ENCODE measurements at regions not wholly inside any gene's neighbourhood (a gene's known extent, or its start where the extent isn't known, plus 50 kb on each side); places are given as distances from the start of the nearest gene placed in this dataset.

GRCh38 chr9:16045651-16046280 lies 492.9 kb downstream of the CCDC171 start:
- no peak overlapping the region for H3K4me3 Mint-ChIP-seq
- H3K9me3 Mint-ChIP-seq, result no peaks in the 10 kb centered on the region
- Histone ChIP-seq H3K9ac (ENCODE audit: extremely low read depth, low read length, poor library complexity, severe bottlenecking) (no peak overlapping the region), H3K27me3 (ENCODE audit: control insufficient read depth, insufficient read depth, low read length, poor library complexity, severe bottlenecking) (no peaks in the 10 kb centered on the region), H3K9me3 (ENCODE audit: control insufficient read depth, low read length) (no peaks in the 10 kb centered on the region), H3K27ac (ENCODE audit: low read depth, low read length) (no peak overlapping the region), H3K36me3 (ENCODE audit: control insufficient read depth, insufficient read depth, low read length) (no peaks in the 10 kb centered on the region), H3K4me1 (ENCODE audit: control insufficient read depth, insufficient read depth, low read length) (peaks cover 4% of the 10 kb centered on the region), H3K4me3 (ENCODE audit: low read length) (no peak overlapping the region)
- WGBS, 2 experiments (ENCODE audit: insufficient coverage in 1 of 2, insufficient read length in 1 of 2), result 98 to 100% methylated on average over 2 of the region's 2 CpGs
- peaks cover 14% of the 10 kb centered on the region for H3K4me1 Mint-ChIP-seq
- no peaks in the 10 kb centered on the region for H3K36me3 Mint-ChIP-seq (ENCODE audit: low read depth)
- DNase-seq, result no peak
- peaks cover 11% of the 10 kb centered on the region for H3K27me3 Mint-ChIP-seq (ENCODE audit: insufficient read depth)
- no peak for TF ChIP-seq CTCF (conservative IDR thresholded peaks at IDR 0.05)
- H3K27ac Mint-ChIP-seq, result no peak overlapping the region

GRCh38 chr9:16046713-16047112 lies 493.9 kb downstream of the CCDC171 start:
- no peaks in the 10 kb centered on the region for H3K4me1 ChIP-seq (ENCODE audit: control insufficient read depth, insufficient read depth, low read length)
- no peaks in the 10 kb centered on the region for H3K9me3 Mint-ChIP-seq
- 65 to 74% methylated on average over 4 to 5 of the region's 5 CpGs for WGBS, 2 experiments (ENCODE audit: insufficient coverage in 1 of 2, insufficient read length in 1 of 2)
- H3K27ac Mint-ChIP-seq, result no peak overlapping the region
- H3K27me3 Mint-ChIP-seq (ENCODE audit: insufficient read depth), result peaks cover 11% of the 10 kb centered on the region
- peaks cover 13% of the 10 kb centered on the region for H3K4me1 Mint-ChIP-seq
- no peaks in the 10 kb centered on the region for H3K27me3 ChIP-seq (ENCODE audit: control insufficient read depth, insufficient read depth, low read length, poor library complexity, severe bottlenecking)
- no peak overlapping the region for H3K27ac ChIP-seq (ENCODE audit: low read depth, low read length)
- H3K4me3 Mint-ChIP-seq, result no peak overlapping the region
- no peak overlapping the region for H3K9ac ChIP-seq (ENCODE audit: extremely low read depth, low read length, poor library complexity, severe bottlenecking)
- no peak for TF ChIP-seq CTCF (conservative IDR thresholded peaks at IDR 0.05)
- H3K9me3 ChIP-seq (ENCODE audit: control insufficient read depth, low read length), result no peaks in the 10 kb centered on the region
- H3K36me3 Mint-ChIP-seq (ENCODE audit: low read depth), result no peaks in the 10 kb centered on the region
- peak; percentile 5 for DNase-seq
- no peaks in the 10 kb centered on the region for H3K36me3 ChIP-seq (ENCODE audit: control insufficient read depth, insufficient read depth, low read length)
- H3K4me3 ChIP-seq (ENCODE audit: low read length), result no peak overlapping the region

- DNase-seq, result peak; percentile 18
- Histone ChIP-seq H3K9me3 (ENCODE audit: control insufficient read depth, low read length) (no peaks in the 10 kb centered on the region), H3K27me3 (ENCODE audit: control insufficient read depth, insufficient read depth, low read length, poor library complexity, severe bottlenecking) (no peaks in the 10 kb centered on the region), H3K27ac (ENCODE audit: low read depth, low read length) (no peak overlapping the region), H3K4me3 (ENCODE audit: low read length) (no peak overlapping the region), H3K4me1 (ENCODE audit: control insufficient read depth, insufficient read depth, low read length) (no peaks in the 10 kb centered on the region), H3K9ac (ENCODE audit: extremely low read depth, low read length, poor library complexity, severe bottlenecking) (no peak overlapping the region), H3K36me3 (ENCODE audit: control insufficient read depth, insufficient read depth, low read length) (no peaks in the 10 kb centered on the region)
- H3K36me3 Mint-ChIP-seq (ENCODE audit: low read depth), result no peaks in the 10 kb centered on the region
- peaks cover 8% of the 10 kb centered on the region for H3K4me1 Mint-ChIP-seq
- H3K27ac Mint-ChIP-seq, result no peak overlapping the region
- H3K9me3 Mint-ChIP-seq, result no peaks in the 10 kb centered on the region
- no peak overlapping the region for H3K4me3 Mint-ChIP-seq
- TF ChIP-seq CTCF (conservative IDR thresholded peaks at IDR 0.05), result no peak
- peaks cover 6% of the 10 kb centered on the region for H3K27me3 Mint-ChIP-seq (ENCODE audit: insufficient read depth)
- 74 to 83% methylated on average over 5 of the region's 5 CpGs for WGBS, 2 experiments (ENCODE audit: insufficient coverage in 1 of 2, insufficient read length in 1 of 2)
These were observed 495.3 kb downstream of the CCDC171 start for GRCh38 chr9:16048129-16048528.
